ENCODE measurements at regions not wholly inside any gene's neighbourhood (a gene's known extent, or its start where the extent isn't known, plus 50 kb on each side); places are given as distances from the start of the nearest gene placed in this dataset.

- 40 to 42% methylated on average over 9 of the region's 9 CpGs for WGBS, 2 donors
- no peak for DNase-seq (ENCODE audit: low spot score in 2 of 2)
- TF ChIP-seq CTCF (IDR thresholded peaks at IDR 0.05): no peak
- no peak for TF ChIP-seq POLR2A (IDR thresholded peaks at IDR 0.05)
- intact Hi-C loops (cut with DNase I; ENCODE audit: low total_unique reads): no loop called here
- no peak overlapping the region for H3K4me3 ChIP-seq (ENCODE audit: low read depth, poor library complexity, severe bottlenecking)
These were observed 128.4 kb upstream of the PPP2R2D start for GRCh38 chr10:131772441-131772840.

- no peak for DNase-seq (ENCODE audit: low spot score in 2 of 2)
- 61 to 68% methylated on average over 33 to 34 of the region's 34 CpGs for WGBS, 2 donors
- no peak for TF ChIP-seq CTCF (IDR thresholded peaks at IDR 0.05)
- TF ChIP-seq POLR2A (IDR thresholded peaks at IDR 0.05): no peak
- intact Hi-C loops (cut with DNase I; ENCODE audit: low total_unique reads): no loop called here
- no peak overlapping the region for H3K4me3 ChIP-seq (ENCODE audit: low read depth, poor library complexity, severe bottlenecking)
These were observed 127.2 kb upstream of the PPP2R2D start for GRCh38 chr10:131773370-131774343.

- WGBS, 2 donors: 85 to 88% methylated on average over 15 to 16 of the region's 17 CpGs
- no peak for DNase-seq (ENCODE audit: low spot score in 2 of 2)
- no peak overlapping the region for H3K4me3 ChIP-seq (ENCODE audit: low read depth, poor library complexity, severe bottlenecking)
- intact Hi-C loops (cut with DNase I; ENCODE audit: low total_unique reads): no loop called here
- TF ChIP-seq POLR2A (IDR thresholded peaks at IDR 0.05) (no peak), CTCF (IDR thresholded peaks at IDR 0.05) (no peak)
These were observed 126.1 kb upstream of the PPP2R2D start for GRCh38 chr10:131774681-131775085.

GRCh38 chr10:131775433-131775832, 125.4 kb upstream of the PPP2R2D start:
- H3K4me3 ChIP-seq (ENCODE audit: low read depth, poor library complexity, severe bottlenecking): no peak overlapping the region
- 79 to 88% methylated on average over 16 of the region's 16 CpGs for WGBS, 2 donors
- intact Hi-C loops (cut with DNase I; ENCODE audit: low total_unique reads): no loop called here
- no peak for DNase-seq (ENCODE audit: low spot score in 2 of 2)
- TF ChIP-seq CTCF (IDR thresholded peaks at IDR 0.05) (no peak), POLR2A (IDR thresholded peaks at IDR 0.05) (no peak)

GRCh38 chr10:131775833-131776232, 125.0 kb upstream of the PPP2R2D start:
- TF ChIP-seq CTCF (IDR thresholded peaks at IDR 0.05): no peak
- no peak for TF ChIP-seq POLR2A (IDR thresholded peaks at IDR 0.05)
- DNase-seq (ENCODE audit: low spot score in 2 of 2): peak in 1 of 2 donors; percentile 37
- 82 to 85% methylated on average over 11 of the region's 11 CpGs for WGBS, 2 donors
- no peak overlapping the region for H3K4me3 ChIP-seq (ENCODE audit: low read depth, poor library complexity, severe bottlenecking)
- intact Hi-C loops (cut with DNase I; ENCODE audit: low total_unique reads): no loop called here
